Endothelial cell of umbilical vein (primary cell): ENCODE measurements at regions not wholly inside any gene's neighbourhood (a gene's known extent, or its start where the extent isn't known, plus 50 kb on each side); places are given as distances from the start of the nearest gene placed in this dataset.

Experiments used
- CTCF ChIP-seq, 2 donors: IDR thresholded peaks; 1 replicate in 1 of 2; 2 replicates in 1 of 2; pipeline ENCODE4 v1.5.1; 2011; ENCODE audit warnings: low read length in 2 of 2, mild to moderate bottlenecking in 2 of 2, moderate library complexity in 2 of 2, control low read depth in 1 of 2, inconsistent platforms in 1 of 2, low read depth in 1 of 2; ENCODE audit not compliant: insufficient read depth in 1 of 2; ENCODE audit errors: extremely low read depth in 1 of 2
- FOS ChIP-seq: IDR thresholded peaks from 2 replicates; pipeline ENCODE4 v1.6.1; 2011; ENCODE audit warnings: mild to moderate bottlenecking, low read length, moderate library complexity, borderline replicate concordance; ENCODE audit not compliant: insufficient read depth
- MAX ChIP-seq: IDR thresholded peaks from 2 replicates; pipeline ENCODE4 v1.6.1; 2011; ENCODE audit not compliant: insufficient read depth, insufficient read length
- POLR2A ChIP-seq: IDR thresholded peaks from 2 replicates; pipeline ENCODE4 v1.6.1; 2012; ENCODE audit warnings: low read depth, mild to moderate bottlenecking, control low read depth, low read length
- POLR2AphosphoS5 ChIP-seq: IDR thresholded peaks from 2 replicates; pipeline ENCODE4 v1.6.1; 2012; ENCODE audit warnings: low read depth, mild to moderate bottlenecking, control low read depth, low read length, moderate library complexity; ENCODE audit not compliant: insufficient read depth

DNA sequence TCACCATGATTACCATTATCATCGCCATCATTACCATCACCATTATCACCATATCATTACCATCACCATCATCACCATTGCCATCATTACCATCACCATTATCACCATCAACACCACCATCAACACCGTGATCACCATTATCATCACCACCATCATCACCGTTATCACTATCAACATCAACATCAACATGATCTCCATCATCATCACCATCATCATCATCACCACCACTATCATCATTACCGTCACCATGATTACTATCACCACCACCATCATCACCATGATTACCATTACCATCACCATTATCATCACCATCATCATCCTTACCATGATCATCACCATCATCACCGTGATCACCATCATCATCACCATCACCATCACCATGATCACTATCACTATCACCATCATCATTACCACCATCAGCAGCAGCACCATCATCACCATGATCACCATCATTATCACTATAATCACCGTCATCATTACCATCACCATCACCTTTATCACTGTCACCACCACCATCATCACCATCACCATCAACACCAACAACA, 753.7 kb downstream of the BRD1 start:
- TF ChIP-seq CTCF (IDR thresholded peaks at IDR 0.05; ENCODE audit: extremely low read depth in 1 of 2, insufficient read depth in 1 of 2, low read depth in 1 of 2, low read length in 2 of 2) = no peak
- TF ChIP-seq POLR2A = no peak
- no peak for TF ChIP-seq POLR2AphosphoS5
- no peak for TF ChIP-seq FOS
- TF ChIP-seq MAX = no peak
